HG02840 (cell line): ENCODE measurements at regions not wholly inside any gene's neighbourhood (a gene's known extent, or its start where the extent isn't known, plus 50 kb on each side); places are given as distances from the start of the nearest gene placed in this dataset.

Source experiments
- ATAC-seq: cut with Tn5 transposase; IDR thresholded peaks from one replicate; pipeline ENCODE4 v1.9.1; 2021; ENCODE audit warnings: mild to moderate bottlenecking, moderate library complexity, moderate number of reproducible peaks; ENCODE audit not compliant: unreplicated experiment, low FRiP score

DNA sequence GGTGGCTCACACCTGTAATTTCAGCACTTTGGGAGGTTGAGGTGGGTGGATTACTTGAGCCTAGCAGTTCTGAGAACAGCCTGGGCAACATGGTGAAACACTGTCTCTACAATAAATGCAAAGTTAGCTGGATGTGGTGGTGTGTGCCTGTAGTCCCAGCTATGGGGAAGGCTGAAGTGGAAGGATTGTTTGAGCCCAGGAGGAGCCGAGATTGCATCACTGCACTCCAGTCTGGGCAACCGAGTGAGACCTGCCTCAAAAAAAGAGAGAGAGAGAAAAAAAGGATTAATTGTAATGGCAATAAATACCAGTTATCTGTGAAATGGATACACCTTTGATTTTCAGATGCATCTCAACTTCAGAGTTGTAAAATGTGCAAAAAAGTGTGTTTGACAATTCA is 58.8 kb downstream of the SPRY1 start:
- ATAC-seq = no peak

DNA sequence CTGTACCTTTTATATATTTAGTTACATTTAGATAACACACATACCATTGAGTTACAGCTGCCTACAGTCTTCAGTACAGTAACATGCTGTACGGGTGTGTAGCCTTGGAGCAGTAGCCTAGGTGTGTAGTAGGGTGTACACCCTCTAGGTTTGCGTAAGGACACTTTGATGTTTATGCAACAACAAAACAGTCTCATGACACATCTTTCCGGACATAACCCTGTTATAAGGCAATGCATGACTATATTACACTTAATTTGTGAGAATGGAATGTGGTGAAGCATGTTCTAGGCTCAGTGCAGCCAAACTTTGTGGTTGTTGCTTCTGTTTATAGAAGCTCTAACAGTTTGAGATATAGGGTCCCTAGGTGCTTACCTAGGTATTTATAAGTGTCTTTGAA is 65.4 kb downstream of the SPRY1 start:
- no peak for ATAC-seq

DNA sequence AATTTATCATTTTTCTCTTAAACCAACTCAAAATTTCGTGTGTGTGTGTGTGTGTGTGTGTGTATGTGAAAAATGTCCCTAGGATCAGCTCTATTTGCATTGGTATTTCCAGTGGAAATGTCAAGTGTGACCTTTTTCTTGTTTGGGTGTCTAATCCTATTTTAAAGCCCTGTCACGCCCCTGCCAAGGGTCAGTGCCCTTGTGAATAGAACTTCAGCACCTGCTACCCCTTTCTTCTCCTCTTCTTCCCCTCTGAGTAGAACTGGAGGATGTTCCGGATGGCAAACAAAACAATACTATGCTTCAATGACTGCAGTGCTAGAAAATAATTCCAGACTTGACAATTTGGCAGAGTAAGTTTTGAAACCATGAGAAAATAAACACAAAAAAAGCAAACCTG is 67.3 kb downstream of the SPRY1 start:
- ATAC-seq = no peak

DNA sequence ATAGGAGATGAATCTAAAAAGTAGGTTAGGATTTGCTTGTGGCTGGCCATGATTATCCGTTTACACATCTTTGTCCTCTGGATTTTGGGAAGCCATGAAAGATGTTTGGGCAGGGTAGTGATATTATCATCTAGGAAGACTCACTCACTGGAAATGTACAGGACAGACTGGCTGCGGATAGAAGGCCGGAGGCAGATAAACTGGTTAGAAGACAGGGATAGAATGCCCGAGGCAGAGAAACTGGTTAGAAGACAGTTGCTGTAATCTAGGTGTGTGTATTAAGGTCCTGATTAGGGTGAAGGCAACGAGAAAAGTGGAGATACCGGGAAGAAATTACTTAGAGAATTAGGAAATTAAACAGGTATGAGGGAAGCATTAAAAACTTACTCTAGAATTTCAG is 68.8 kb downstream of the SPRY1 start:
- no peak for ATAC-seq

DNA sequence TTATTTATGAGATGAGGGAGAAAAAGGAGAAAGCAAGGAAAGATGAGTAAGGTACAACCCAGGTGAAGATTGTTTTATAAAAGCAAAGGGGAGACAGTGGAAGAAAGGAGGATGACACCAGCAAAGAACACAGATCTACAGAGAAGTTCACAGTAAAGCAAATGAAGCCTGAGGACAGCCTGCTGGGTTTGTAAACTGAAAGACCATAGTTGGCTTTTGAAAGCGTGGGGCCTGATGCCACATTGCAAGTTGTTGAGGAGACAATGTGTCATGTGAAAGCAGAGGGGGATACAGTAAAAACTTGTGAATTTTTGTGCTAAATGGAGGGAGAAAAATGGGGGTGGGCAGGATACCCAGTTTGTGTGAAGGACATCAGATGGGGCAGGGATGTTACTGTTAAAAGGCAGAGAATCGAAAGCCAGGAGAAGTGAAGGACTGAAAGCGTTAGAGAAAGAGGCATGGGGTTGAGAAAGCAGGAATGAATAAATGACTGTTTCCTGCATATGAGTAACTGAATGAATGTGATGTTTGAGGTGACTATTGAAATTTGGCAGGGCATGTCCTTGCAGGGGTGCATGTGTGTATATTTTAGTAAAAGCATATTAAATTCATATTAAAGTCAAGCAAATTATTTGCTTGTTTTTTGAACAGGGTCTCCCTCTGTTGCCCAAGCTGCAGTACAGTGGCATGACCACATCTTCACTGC is 69.6 kb downstream of the SPRY1 start:
- ATAC-seq = no peak

DNA sequence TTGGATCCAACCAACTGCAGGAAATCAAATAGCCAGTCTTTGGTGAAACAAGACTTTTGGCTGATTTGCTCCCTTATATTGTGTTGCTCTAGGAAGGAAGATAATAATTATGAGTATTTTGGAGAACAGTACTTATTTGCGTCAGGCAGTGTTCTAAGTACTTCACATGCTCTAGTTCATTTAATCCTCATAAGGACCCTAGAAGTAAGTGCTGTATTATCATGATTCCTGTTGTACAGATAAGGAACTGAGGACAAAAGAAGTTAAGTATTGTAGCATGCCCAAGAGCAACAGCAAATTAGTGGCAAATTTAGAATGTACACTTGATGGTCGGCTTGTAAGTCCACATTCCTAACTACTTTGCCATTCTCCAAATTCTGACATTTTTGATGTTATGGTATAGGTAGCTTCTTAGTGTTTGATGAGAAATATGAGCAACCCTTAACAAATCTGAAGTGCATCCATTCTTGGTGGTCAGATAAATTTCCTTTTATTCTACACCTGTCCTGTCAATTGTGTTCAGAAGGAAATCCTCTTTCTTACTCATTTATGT is 72.0 kb downstream of the SPRY1 start:
- no peak for ATAC-seq

DNA sequence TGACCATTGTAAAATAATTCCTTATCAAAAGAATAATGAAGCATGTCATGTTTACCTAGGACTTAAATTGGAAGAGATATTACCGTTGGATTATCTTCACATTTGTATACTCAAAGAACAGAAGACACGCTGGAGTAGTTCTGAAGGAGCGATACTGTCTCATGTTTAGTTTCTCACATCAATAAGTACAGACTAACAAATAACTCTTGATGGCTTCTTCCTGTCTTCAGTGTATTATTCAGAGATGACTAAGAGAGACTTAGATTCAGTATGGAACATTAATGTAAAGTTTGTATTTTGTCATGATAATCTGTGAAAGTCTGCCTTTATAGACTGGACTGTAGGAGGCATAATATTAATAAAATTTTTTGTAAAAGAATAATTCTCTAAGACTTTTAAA is 72.7 kb downstream of the SPRY1 start:
- no peak for ATAC-seq

DNA sequence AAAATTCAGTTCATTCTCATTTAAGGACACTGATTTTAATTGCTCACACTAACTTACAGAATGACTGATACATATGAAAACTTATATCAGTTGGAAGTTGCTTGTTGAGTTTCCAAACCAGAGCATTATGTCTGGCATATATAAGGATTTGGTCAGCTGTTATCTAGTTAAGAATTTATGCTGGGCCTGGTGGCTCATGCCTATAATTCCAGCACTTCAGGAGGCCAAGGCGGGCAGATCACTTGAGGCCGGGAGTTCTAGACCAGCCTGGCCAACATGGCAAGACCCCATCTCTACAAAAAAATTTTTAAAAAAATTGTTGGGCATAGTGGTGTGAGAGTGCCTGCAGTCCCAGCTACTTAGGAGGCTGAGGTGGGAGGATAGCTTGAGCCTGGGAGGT is 73.1 kb downstream of the SPRY1 start:
- ATAC-seq = no peak

DNA sequence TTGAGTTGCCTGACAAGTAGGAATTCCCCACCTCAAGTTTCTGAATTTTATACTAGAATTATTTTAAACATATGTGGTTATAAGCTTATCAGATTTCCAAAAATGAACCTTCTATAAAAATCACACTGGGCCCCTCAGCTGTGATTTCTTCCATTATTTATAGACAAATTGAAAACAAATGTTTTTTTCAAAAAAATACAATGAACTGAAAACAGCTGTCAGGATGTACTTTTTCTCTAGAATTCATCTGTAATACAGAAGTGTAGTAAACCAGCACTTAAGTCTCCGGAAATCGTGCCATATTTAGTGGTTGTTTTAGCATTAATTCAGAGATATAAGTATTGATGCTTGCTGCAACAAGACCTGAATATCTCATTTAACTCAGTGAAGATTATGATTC is 74.0 kb downstream of the SPRY1 start:
- ATAC-seq = no peak

DNA sequence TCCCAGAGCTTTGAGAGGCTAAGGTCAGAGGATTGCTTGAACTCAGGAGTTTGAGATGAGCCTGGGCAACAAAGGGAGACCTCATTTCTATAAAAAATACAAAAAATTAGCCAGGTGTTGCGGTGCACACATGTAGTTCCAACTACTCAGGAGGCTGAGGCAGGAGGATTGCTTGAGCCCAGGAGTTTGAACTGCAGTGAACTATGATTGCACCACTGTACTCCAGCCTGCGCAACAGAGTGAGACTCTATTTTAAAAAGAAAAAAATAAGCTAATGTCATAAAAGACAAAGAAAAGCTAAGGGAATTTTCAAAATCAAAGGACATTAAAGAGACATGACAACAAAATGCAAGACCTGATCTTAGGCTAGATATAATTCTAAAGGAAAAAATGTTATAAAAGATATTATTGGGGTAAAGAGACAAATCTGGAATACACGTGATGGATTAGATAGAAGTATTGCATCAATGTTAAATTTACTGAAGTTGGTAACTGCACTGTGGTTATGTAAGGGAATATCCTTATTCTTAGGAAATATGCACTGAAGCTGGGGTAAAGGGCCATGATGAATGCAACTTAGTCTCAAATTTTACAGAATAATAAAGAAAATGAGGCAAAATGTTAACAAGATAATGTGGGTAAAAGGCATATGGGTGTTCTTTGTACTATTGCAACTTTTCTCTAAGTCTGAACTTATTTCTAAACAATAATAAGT is 75.2 kb downstream of the SPRY1 start:
- no peak for ATAC-seq

DNA sequence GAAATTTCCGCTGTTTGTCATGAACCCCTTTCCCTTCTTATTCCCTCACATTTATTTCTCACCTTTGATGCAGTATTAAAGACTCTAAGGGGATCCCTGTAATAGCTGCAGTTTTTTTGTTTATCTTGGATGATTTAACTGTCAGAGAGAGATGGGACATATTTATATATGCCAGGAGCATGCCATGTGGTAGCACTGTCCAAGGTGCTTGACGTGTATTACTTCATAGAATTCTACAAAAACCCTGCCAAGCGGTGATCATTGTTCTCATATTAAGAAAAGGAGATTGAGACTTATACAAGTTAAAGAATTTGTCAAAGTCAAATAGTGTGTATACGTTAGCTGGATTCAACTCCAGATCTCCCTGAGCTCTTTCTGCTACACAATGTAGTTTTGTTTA is 78.2 kb downstream of the SPRY1 start:
- ATAC-seq = no peak

DNA sequence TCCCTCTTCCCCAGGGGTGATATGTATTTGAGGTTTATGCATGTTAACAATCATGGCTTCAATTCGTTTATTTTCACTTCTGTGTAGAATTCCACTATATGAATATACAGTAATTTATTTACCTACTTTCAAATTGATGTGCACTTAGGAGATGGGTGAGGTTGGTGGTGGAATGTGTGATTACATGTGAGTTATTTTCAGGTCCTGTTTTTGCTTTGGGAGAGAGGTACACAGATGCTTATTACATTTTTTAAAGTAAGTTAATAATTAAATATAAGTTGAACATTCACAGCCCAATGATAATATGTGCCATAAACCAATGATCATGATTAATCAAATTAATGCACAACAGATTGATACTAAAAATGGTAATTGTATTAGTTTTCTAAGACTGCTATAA is 79.5 kb downstream of the SPRY1 start:
- ATAC-seq = no peak

DNA sequence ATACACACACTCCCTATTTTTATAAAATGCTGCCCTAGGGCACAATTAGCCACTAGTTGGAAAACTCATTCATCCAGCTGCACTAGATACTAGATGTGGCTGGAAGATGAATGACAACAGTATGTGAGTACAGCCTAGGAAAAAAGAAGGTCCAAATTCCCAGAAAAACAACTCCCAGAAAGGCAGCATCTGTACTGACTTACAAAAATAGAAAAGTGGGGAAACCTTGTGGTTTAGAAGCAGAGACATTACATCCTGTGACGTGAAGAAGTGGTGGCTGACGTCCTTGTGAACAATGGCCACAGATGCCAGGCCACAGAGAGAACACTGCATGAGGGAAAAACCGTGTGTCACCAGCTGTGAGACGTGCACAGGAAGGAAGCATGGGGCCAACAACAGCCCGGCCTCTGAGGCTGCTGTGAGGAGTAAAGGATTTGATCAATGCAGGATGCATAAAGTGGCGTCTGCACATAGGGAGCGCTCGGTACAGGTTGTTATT is 81.2 kb downstream of the SPRY1 start:
- no peak for ATAC-seq

DNA sequence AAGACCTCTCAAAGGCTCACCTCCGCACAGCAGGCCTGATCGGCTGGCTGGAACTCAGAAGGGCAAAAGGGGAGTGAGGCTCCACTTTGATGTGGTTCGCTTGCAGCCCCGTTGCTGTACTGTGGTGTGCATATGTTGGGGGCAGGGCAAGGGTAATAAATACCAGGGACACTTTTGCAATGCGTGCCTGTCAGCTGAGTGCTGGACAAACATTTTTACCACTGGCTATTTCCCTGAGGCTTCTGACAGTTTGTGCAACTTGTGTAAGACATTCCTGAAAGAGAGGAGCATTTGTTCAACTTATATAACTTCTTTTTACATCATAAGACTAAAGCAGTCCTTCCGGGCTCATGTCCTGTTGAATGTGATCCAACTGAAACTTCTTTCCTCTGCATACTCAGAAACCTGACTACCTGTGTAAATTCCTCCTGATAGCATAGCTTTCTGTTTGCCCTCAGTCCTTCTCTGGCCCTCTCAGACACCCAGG is 82.3 kb downstream of the SPRY1 start:
- no peak for ATAC-seq

DNA sequence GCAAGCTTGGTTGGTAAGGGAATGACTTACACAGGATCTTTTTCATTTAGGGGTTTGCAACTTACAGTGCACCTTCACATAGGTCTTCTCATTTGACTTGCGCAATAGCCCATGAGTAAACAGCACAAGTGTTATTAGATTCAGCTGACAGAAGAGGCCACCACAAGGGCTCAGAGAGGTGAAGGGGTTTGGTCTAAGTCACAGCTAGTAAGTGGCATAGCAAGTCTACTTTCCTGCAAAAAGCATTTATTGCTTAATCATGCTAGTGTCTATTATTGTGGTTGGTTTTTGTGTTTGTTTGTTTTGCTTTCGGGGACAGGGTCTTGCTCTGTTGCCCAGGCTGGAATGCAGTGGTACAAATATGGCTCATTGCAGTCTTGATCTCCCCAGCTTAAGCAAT is 83.3 kb downstream of the SPRY1 start:
- no peak for ATAC-seq

DNA sequence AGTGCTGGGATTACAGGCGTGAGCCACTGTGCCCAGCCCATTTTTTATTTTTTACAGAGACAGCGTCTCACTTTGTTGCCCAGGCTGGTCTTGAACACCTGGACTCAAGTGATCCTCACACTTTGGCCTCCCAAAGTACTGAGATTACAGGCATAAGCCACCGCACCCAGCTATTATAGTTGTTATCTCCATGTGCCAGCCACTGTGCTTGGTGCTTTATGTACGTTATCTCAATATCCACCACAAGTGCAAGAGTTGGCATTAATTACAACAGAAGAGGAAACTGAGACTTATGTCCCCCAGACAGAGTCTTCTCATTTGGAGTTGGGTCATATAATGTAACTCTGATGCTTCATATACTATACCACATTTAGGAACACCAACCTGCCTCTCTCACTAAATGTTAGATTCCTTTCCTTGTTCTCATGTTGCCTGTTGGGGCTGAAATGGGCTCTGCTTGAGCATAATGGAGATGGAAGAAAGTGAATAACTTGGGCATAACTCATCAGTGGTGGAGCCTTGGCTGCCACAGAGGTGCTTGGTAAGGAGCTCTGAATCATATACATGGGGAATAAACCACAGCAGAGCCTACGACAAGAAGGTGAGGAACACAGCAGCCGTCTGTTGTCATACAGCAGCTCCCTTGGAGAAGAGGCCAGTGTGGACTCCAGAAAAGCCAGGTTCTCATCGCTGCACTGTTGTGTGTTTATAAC is 84.3 kb downstream of the SPRY1 start:
- no peak for ATAC-seq

DNA sequence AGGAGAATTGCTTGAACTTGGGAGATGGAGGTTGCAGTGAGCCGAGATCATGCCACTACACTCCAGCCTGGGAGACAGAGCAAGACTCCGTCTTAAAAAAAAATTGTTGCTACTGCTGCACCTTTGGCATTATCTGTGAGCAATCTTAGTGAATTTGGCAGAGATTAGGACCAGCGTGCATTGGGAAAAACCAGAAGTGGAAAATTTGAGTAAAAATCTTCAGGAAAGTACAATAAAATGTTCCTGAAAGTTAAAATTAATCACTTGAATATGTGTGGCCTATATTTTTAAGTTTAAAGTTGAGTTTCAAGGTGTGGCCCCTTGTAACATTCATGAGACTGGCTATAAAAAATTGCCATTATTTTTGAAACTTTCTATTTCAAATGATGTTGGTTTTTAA is 85.1 kb downstream of the SPRY1 start:
- ATAC-seq = no peak

DNA sequence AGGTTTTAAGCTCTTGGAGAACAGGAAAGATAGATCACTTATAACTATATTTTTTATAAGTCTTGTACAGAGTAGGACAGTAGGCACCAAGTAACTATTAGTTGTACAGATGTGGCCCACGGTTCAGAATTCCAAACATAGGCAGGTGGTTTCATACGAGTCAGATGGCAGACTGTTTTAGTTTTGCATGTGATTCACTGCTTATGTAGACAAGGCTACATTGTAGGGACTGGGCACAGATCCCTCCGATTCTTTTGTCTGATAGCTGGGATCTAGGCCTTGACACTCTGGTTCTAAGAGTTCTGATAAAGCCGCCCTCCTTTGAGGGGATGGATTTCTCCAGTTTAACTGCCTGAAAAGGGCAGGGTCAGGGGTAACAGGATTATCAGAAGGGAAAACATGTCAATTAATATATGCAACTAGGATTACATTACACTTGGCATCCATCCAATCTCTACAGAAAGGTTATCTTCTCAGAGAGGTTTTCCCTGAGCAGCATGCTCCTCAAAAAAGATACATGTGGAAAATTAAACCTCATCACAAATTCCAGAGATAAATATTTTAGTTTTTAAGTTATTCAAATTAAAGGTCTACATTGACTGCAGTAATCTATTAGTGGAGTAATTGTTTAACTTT is 87.8 kb downstream of the SPRY1 start:
- ATAC-seq = no peak

DNA sequence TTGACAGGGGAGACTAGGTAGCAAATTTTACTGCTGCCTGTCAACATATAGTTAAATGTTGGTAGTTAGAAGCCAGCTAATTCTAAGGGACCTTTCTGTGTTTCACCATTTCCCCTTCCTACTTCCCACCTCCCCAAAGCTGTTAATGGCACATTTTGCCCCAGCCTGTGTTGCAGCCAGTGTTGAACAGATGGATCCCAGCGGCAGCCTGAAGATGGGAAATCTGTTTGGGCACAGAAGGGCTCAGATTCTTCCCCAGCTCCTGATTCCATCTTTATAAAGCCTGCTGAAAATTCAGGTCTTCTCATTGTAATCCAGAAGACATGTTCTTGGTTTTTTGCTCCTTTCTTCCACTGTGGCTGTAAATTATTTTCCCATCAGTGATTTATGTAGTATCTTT is 89.0 kb downstream of the SPRY1 start:
- ATAC-seq = no peak

DNA sequence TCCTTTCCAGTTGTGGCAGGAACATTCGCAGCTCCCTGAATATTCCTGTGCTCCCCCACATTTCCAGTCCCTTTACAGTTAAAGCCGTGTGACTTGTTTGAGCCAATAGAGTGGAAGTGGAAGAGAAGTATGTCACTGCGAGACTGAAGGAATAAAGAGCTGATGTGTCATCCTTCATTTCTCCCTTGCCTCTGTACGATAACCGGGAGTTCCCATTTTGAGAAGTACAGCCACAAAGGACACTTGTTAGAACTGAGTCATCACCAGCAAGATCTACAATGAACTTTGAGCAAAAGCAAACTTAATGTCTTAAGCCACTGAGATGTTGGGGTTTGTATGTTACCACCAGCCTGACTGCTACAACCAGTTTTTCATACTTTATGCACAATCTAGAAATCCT is 92.3 kb downstream of the SPRY1 start:
- no peak for ATAC-seq

DNA sequence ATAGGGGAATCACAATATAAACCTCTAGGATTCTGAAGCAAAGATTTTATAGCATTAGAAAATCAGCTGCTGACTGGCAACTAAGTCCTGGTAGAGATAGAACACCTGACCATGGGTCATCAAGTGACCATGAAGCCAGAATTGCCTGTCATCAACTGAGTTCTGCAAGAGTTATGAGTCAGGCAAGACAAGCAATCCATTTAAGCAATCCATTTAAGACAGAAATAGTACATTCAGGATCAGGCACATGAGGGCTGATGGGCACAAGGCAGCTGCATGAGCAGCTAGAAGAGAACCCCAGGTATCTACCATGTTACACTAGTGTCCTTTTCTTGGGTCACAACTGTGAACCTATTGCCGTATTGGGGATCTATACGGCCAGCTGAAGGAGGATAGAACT is 98.9 kb downstream of the SPRY1 start:
- ATAC-seq = no peak
